Right atrium auricular region (tissue), 2 donors: ENCODE measurements at regions not wholly inside any gene's neighbourhood (a gene's known extent, or its start where the extent isn't known, plus 50 kb on each side); places are given as distances from the start of the nearest gene placed in this dataset.

Experiments
- DNase-seq: peaks from one replicate; pipeline ENCODE4 v3.0.0-alpha.2; 2019; ENCODE audit warnings: low spot score
- H3K27ac ChIP-seq, 2 donors: fragments of 200-600 bp; sonication (generic); 1 replicate in 1 of 2; 2 replicates in 1 of 2; pipeline ENCODE4 v1.5.1; 2016 to 2019
- H3K27me3 ChIP-seq, 2 donors: fragments of 200-600 bp; sonication (generic); one replicate each; pipeline versions ENCODE4 v1.5.1 to v1.6.0; 2017 to 2019
- H3K36me3 ChIP-seq: fragments of 200-600 bp; sonication (generic); one replicate; pipeline ENCODE4 v1.5.1; 2016
- H3K4me1 ChIP-seq, 2 donors: fragments of 200-600 bp; sonication (generic); one replicate each; pipeline versions ENCODE4 v1.5.1 to v1.6.0; 2017 to 2019
- H3K4me3 ChIP-seq, 2 donors: fragments of 200-600 bp; sonication (generic); 1 replicate in 1 of 2; 2 replicates in 1 of 2; pipeline ENCODE4 v1.5.1; 2017 to 2019; ENCODE audit warnings: mild to moderate bottlenecking in 1 of 2, moderate library complexity in 1 of 2
- H3K9me3 ChIP-seq, 2 donors: fragments of 200-600 bp; sonication (generic); one replicate each; pipeline ENCODE4 v1.5.1; 2019
- TF ChIP-seq, protein P1 (sequence below), 2 donors: fragments of 200-600 bp; sonication (generic); IDR thresholded peaks; one replicate each; pipeline ENCODE4 v1.5.1; 2019; ENCODE audit warnings: antibody characterized with exemption in 2 of 2

DNA sequence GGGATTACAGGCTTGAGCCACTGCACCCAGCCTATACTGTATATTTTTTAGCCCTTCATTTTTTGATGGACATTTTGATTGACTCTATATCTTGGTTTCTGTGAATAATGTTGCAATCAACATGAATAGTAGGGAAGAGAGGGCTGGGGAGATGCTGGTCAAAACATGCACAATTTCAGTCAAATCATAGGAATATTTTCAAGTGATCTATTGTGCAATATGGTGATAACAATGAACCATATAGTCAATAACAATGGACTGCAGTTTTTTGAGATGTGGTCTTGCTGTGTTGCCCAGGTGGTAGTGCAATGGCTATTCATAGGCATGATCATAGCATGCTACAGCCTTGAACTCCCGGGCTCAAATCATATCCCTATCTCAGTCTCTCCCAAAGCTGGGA, 264.7 kb upstream of the TMEFF2 start:
- no peak for DNase-seq

DNA sequence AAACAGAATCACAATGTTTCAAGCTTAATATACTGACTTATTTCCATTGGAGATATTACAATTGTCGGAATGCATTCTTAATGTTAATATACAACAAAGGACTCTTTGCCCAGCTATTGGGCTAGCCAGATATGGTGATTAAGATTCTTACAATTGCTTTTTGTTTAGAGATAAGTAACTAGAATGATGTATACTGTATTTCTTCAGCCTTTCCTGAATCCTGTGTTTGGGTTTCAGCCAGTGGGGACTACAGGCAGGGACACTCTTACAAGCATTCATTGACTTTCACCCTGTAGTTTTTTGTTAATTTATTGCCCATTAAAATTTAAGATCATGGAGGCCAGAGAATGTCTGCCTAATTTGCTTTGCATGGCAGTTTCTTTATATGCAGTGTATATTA, 254.1 kb upstream of the TMEFF2 start:
- no peak overlapping the region for H3K27ac ChIP-seq
- TF ChIP-seq, protein P1, sequence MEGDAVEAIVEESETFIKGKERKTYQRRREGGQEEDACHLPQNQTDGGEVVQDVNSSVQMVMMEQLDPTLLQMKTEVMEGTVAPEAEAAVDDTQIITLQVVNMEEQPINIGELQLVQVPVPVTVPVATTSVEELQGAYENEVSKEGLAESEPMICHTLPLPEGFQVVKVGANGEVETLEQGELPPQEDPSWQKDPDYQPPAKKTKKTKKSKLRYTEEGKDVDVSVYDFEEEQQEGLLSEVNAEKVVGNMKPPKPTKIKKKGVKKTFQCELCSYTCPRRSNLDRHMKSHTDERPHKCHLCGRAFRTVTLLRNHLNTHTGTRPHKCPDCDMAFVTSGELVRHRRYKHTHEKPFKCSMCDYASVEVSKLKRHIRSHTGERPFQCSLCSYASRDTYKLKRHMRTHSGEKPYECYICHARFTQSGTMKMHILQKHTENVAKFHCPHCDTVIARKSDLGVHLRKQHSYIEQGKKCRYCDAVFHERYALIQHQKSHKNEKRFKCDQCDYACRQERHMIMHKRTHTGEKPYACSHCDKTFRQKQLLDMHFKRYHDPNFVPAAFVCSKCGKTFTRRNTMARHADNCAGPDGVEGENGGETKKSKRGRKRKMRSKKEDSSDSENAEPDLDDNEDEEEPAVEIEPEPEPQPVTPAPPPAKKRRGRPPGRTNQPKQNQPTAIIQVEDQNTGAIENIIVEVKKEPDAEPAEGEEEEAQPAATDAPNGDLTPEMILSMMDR (IDR thresholded peaks at IDR 0.05), result no peak
- H3K4me1 ChIP-seq, result no peaks in the 10 kb centered on the region
- H3K9me3 ChIP-seq, result no peaks in the 10 kb centered on the region
- no peaks in the 10 kb centered on the region for H3K27me3 ChIP-seq
- H3K4me3 ChIP-seq, result no peak overlapping the region
- H3K36me3 ChIP-seq, result no peaks in the 10 kb centered on the region
- no peak for DNase-seq

More for the DNA sequence above, 264.7 kb upstream of the TMEFF2 start:
- TF ChIP-seq, protein P1 (IDR thresholded peaks at IDR 0.05), result no peak
- Histone ChIP-seq H3K4me1 (no peaks in the 10 kb centered on the region), H3K27me3 (no peaks in the 10 kb centered on the region), H3K9me3 (no peaks in the 10 kb centered on the region), H3K36me3 (no peaks in the 10 kb centered on the region), H3K27ac (no peak overlapping the region), H3K4me3 (no peak overlapping the region)

DNA sequence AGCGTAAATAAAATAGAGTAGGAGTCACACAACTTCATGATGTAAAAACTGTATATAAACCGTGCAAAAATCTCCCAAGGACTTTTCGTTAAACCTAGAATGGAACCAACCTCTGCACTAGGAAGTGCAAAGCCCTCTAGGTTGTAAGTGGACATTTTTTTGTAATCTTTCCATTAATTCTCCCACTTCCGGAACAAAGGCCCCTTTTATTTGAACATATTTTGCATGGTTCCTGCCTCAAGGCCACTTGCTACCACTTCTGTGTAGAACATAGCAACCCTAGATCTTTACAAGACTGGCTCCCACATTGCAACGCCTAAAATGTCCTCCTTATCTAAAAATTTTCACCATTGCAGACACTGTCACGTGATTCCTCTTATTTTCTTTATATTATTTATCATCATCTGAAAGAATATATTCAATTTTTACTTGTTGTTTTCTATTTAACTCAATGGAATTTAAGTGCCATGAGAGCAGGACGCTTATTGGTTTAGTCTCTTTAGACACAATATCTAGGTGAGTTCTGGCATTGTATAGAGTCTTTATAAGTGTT, 249.6 kb upstream of the TMEFF2 start:
- no peak for DNase-seq
- H3K4me3 ChIP-seq, result no peak overlapping the region
- H3K27me3 ChIP-seq, result no peaks in the 10 kb centered on the region
- no peaks in the 10 kb centered on the region for H3K9me3 ChIP-seq
- H3K4me1 ChIP-seq, result no peaks in the 10 kb centered on the region
- H3K27ac ChIP-seq, result no peak overlapping the region
- TF ChIP-seq, protein P1 (IDR thresholded peaks at IDR 0.05), result no peak
- no peaks in the 10 kb centered on the region for H3K36me3 ChIP-seq

DNA sequence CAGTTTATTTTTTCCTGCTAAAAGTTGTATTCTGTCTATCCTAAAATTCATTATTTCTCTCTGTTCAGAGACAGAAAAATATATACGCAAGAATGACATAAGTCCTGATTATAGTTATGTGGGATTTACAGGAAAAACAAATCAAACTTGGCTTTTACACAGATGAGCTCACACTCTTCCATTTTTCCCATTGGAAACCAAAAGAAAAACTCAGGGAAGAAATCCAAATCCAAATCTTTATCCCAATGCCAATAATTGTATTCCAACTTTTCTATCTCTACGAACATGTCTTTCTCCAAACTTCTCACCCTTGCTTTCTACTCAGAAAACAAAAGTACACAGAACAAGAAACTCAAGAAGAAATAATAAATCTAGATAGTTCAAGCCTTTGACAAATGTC, 249.1 kb upstream of the TMEFF2 start:
- Histone ChIP-seq H3K9me3 (no peaks in the 10 kb centered on the region), H3K4me3 (no peak overlapping the region), H3K4me1 (no peaks in the 10 kb centered on the region), H3K36me3 (no peaks in the 10 kb centered on the region), H3K27ac (no peak overlapping the region), H3K27me3 (no peaks in the 10 kb centered on the region)
- TF ChIP-seq, protein P1 (IDR thresholded peaks at IDR 0.05), result no peak
- no peak for DNase-seq

DNA sequence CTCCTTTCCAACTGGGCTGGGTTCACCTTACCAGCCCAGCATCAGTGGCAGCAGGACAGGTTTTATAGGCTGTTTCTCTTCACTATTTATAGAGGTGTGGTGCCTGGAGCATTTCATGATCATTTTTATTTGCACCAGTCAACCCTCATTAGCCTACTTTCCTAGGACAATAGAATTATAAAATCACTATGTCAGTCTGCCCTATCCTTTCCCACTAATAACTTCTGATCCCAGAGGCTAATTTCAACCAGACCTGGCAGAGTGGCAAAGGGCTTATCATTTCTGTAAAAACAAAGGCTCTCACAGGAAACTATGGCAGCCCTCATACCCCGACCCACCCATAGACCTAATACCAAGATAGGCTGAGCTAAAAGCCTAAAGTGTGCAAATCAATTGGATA, 243.5 kb upstream of the TMEFF2 start:
- no peak overlapping the region for H3K27ac ChIP-seq
- no peaks in the 10 kb centered on the region for H3K4me1 ChIP-seq
- no peaks in the 10 kb centered on the region for H3K27me3 ChIP-seq
- DNase-seq, result no peak
- H3K4me3 ChIP-seq, result no peak overlapping the region
- no peaks in the 10 kb centered on the region for H3K9me3 ChIP-seq
- H3K36me3 ChIP-seq, result no peaks in the 10 kb centered on the region
- TF ChIP-seq, protein P1 (IDR thresholded peaks at IDR 0.05), result no peak

DNA sequence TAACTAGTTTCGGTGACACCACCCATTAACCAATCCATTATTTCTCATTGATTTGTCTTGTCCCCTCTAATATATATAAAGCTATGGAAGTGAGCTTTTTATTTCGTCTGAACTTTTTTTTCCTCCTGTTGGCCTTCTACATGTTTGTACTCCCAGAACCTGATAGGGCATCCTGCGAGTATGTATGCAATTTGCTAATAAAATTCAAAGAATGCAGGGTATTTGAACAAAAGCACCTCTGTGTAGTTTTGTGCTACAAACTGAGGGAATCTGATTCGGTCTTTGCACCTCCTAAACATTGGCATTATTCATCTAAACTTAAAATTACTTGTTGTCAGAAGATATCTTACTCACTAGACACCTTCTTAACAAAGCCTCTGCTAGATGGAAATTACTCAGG, 242.9 kb upstream of the TMEFF2 start:
- Histone ChIP-seq H3K4me3 (no peak overlapping the region), H3K27ac (no peak overlapping the region), H3K27me3 (no peaks in the 10 kb centered on the region), H3K4me1 (no peaks in the 10 kb centered on the region), H3K36me3 (no peaks in the 10 kb centered on the region), H3K9me3 (no peaks in the 10 kb centered on the region)
- no peak for DNase-seq
- TF ChIP-seq, protein P1 (IDR thresholded peaks at IDR 0.05), result no peak
